ENCODE measurements at regions not wholly inside any gene's neighbourhood (a gene's known extent, or its start where the extent isn't known, plus 50 kb on each side); places are given as distances from the start of the nearest gene placed in this dataset.
A peak's percentile ranks its signal among the peaks of the same experiment; 100 is the strongest.

- Histone ChIP-seq H3K9ac (ENCODE audit: control insufficient read depth, insufficient read depth, low read length) (no peak overlapping the region), H2AFZ (ENCODE audit: control insufficient read depth, low read depth, low read length) (no peak overlapping the region), H3K27me3 (replicated peaks in 1 of 2; ENCODE audit: control insufficient read depth in 2 of 2, insufficient read depth in 2 of 2, low read length in 1 of 2) (no peaks in the 10 kb centered on the region), H3K4me3 (no peak overlapping the region), H3K79me2 (ENCODE audit: control insufficient read depth, insufficient read depth, low read length) (no peaks in the 10 kb centered on the region), H3K27ac (ENCODE audit: control insufficient read depth, insufficient read depth) (no peak overlapping the region), H3K4me2 (ENCODE audit: control insufficient read depth, insufficient read depth) (no peak overlapping the region), H3K36me3 (ENCODE audit: control insufficient read depth in 2 of 2, insufficient read depth in 2 of 2, low read length in 1 of 2) (no peaks in the 10 kb centered on the region), H3K9me3 (replicated peaks; ENCODE audit: control insufficient read depth, insufficient read depth, low read length) (no peaks in the 10 kb centered on the region), H3K4me1 (ENCODE audit: control insufficient read depth, insufficient read depth, low read length) (no peaks in the 10 kb centered on the region), H4K20me1 (ENCODE audit: control insufficient read depth, insufficient read depth) (no peaks in the 10 kb centered on the region)
- ATAC-seq, result no peak
- CTCF ChIA-PET, result no interaction called here
- POLR2A ChIA-PET, result no interaction called here
- BruUV-seq (replicated peaks), result no TSS peak
- SMC1A ChIA-PET (ENCODE audit: uncharacterized antibody, unreplicated experiment), result interaction anchor here (1.0 to 1.3 kb wide), 2 partner anchors 17 to 113 kb away, joined by 3 to 4 read pairs; no protein-coding TSS in a partner anchor
- intact Hi-C loops (cut with micrococcal nuclease; ENCODE audit: unreplicated experiment) (no loop called here), in situ Hi-C loops (cut with MboI) (no loop called here)
- no peak for TF ChIP-seq RFX5 (IDR thresholded peaks at IDR 0.05; ENCODE audit: low read depth, low read length)
- TF ChIP-seq PML (IDR thresholded peaks at IDR 0.05; ENCODE audit: low read length), result no peak
- TF ChIP-seq CREB1 (IDR thresholded peaks at IDR 0.05; ENCODE audit: low read depth), result no peak
- no peak for TF ChIP-seq NKRF (conservative IDR thresholded peaks at IDR 0.05)
- FAIRE-seq, result peak; percentile 31
- RAD21 ChIA-PET (ENCODE audit: unreplicated experiment), result no interaction called here
- DNase-seq (ENCODE audit: low read depth, low spot score), result no peak
Measured at GRCh38 chr2:207312006-207312356, 146.2 kb upstream of the KLF7 start.

- intact Hi-C loops (cut with micrococcal nuclease; ENCODE audit: unreplicated experiment) (no loop called here), in situ Hi-C loops (cut with MboI) (no loop called here)
- H3K4me2 ChIP-seq (ENCODE audit: control insufficient read depth, insufficient read depth), result no peak overlapping the region
- CTCF ChIA-PET, result no interaction called here
- WGBS (ENCODE audit: insufficient coverage, insufficient replicate concordance, low lambda C conversion rate, missing lambda C conversion rate), result 96% methylated on average over 2 of the region's 2 CpGs
- FAIRE-seq (no peak), DNase-seq (ENCODE audit: low read depth, low spot score) (no peak), ATAC-seq (no peak)
- SMC1A ChIA-PET (ENCODE audit: uncharacterized antibody, unreplicated experiment), result interaction anchor here (0.9 to 1.3 kb wide), 3 partner anchors 17 to 31 kb away, joined by 3 to 4 read pairs (median 3); no protein-coding TSS in a partner anchor
- no peak overlapping the region for H3K4me3 ChIP-seq
- no peaks in the 10 kb centered on the region for H3K36me3 ChIP-seq (ENCODE audit: control insufficient read depth in 2 of 2, insufficient read depth in 2 of 2, low read length in 1 of 2)
- H3K27me3 ChIP-seq (replicated peaks in 1 of 2; ENCODE audit: control insufficient read depth in 2 of 2, insufficient read depth in 2 of 2, low read length in 1 of 2), result no peaks in the 10 kb centered on the region
- H4K20me1 ChIP-seq (ENCODE audit: control insufficient read depth, insufficient read depth), result no peaks in the 10 kb centered on the region
- H3K4me1 ChIP-seq (ENCODE audit: control insufficient read depth, insufficient read depth, low read length), result no peaks in the 10 kb centered on the region
- no peaks in the 10 kb centered on the region for H3K79me2 ChIP-seq (ENCODE audit: control insufficient read depth, insufficient read depth, low read length)
- H3K27ac ChIP-seq (ENCODE audit: control insufficient read depth, insufficient read depth), result no peak overlapping the region
- no peak overlapping the region for H2AFZ ChIP-seq (ENCODE audit: control insufficient read depth, low read depth, low read length)
- no peak overlapping the region for H3K9ac ChIP-seq (ENCODE audit: control insufficient read depth, insufficient read depth, low read length)
- BruUV-seq (replicated peaks), result no TSS peak
- H3K9me3 ChIP-seq (replicated peaks; ENCODE audit: control insufficient read depth, insufficient read depth, low read length), result no peaks in the 10 kb centered on the region
- RAD21 ChIA-PET (ENCODE audit: unreplicated experiment), result interaction anchor here (1.3 to 1.6 kb wide), 2 partner anchors 15 to 39 kb away, joined by 3 read pairs; no protein-coding TSS in a partner anchor
- POLR2A ChIA-PET, result interaction anchor here (1.0 kb wide), 1 partner anchor 16 kb away, joined by 4 read pairs; no protein-coding TSS in a partner anchor
- no peak for TF ChIP-seq ATF7 (IDR thresholded peaks at IDR 0.05; ENCODE audit: low read depth)
- no peak for TF ChIP-seq RUNX3 (IDR thresholded peaks at IDR 0.05; ENCODE audit: low read length)
- no peak for TF ChIP-seq YBX1 (IDR thresholded peaks at IDR 0.05)
- no peak for TF ChIP-seq ELK1 (IDR thresholded peaks at IDR 0.05; ENCODE audit: low read depth, low read length)
- TF ChIP-seq MXI1 (IDR thresholded peaks at IDR 0.05; ENCODE audit: low read depth, low read length), result no peak
- no peak for TF ChIP-seq ZNF24 (IDR thresholded peaks at IDR 0.05)
- TF ChIP-seq MTA2 (IDR thresholded peaks at IDR 0.05; ENCODE audit: low read depth), result no peak
- TF ChIP-seq SIN3A (IDR thresholded peaks at IDR 0.05; ENCODE audit: low read depth, low read length), result no peak
- no peak for TF ChIP-seq GABPA (IDR thresholded peaks at IDR 0.05; ENCODE audit: low read depth)
- TF ChIP-seq RAD21 (IDR thresholded peaks at IDR 0.05; ENCODE audit: insufficient read depth, low read depth, low read length), result no peak
Measured at GRCh38 chr2:207313947-207314346, 148.2 kb upstream of the KLF7 start.

All from GM12878 (cell line).